NT2/D1 (cell line): ENCODE measurements at regions not wholly inside any gene's neighbourhood (a gene's known extent, or its start where the extent isn't known, plus 50 kb on each side); places are given as distances from the start of the nearest gene placed in this dataset.
A peak's percentile ranks its signal among the peaks of the same experiment; 100 is the strongest.

ENCODE experiments used
- DNase-seq: peaks from one replicate; pipeline ENCODE4 v3.0.0-alpha.2; 2011; ENCODE audit warnings: low read depth, low spot score
- H3K27me3 ChIP-seq: 2 replicates; pipeline ENCODE4 v1.6.0; 2011; ENCODE audit warnings: mild to moderate bottlenecking; ENCODE audit not compliant: insufficient read length, insufficient read depth
- H3K36me3 ChIP-seq: 2 replicates; pipeline ENCODE4 v1.6.1; 2011; ENCODE audit warnings: mild to moderate bottlenecking, low read length, mixed read lengths; ENCODE audit not compliant: insufficient read depth, insufficient read length
- H3K4me1 ChIP-seq: 2 replicates; pipeline ENCODE4 v1.5.1; 2011; ENCODE audit not compliant: insufficient read depth, insufficient read length
- H3K4me3 ChIP-seq: 2 replicates; pipeline ENCODE4 v1.5.1; 2011; ENCODE audit warnings: low read depth; ENCODE audit not compliant: insufficient read length
- H3K9ac ChIP-seq: 2 replicates; pipeline ENCODE4 v1.6.0; 2011; ENCODE audit warnings: low read depth; ENCODE audit not compliant: insufficient read length
- H3K9me3 ChIP-seq: 2 replicates; pipeline ENCODE4 v1.5.1; 2011; ENCODE audit warnings: mild to moderate bottlenecking, low read length; ENCODE audit not compliant: insufficient read depth
- SUZ12 ChIP-seq: IDR thresholded peaks from 2 replicates; pipeline ENCODE4 v1.6.1; 2011; ENCODE audit not compliant: insufficient read length, insufficient read depth; ENCODE audit errors: extremely low read depth
- YY1 ChIP-seq: IDR thresholded peaks from 2 replicates; pipeline ENCODE4 v1.6.1; 2011; ENCODE audit not compliant: insufficient read length, insufficient read depth
- ZNF274 ChIP-seq: IDR thresholded peaks from 2 replicates; pipeline ENCODE4 v1.6.1; 2011; ENCODE audit warnings: mild to moderate bottlenecking, low read depth, low read length

DNA sequence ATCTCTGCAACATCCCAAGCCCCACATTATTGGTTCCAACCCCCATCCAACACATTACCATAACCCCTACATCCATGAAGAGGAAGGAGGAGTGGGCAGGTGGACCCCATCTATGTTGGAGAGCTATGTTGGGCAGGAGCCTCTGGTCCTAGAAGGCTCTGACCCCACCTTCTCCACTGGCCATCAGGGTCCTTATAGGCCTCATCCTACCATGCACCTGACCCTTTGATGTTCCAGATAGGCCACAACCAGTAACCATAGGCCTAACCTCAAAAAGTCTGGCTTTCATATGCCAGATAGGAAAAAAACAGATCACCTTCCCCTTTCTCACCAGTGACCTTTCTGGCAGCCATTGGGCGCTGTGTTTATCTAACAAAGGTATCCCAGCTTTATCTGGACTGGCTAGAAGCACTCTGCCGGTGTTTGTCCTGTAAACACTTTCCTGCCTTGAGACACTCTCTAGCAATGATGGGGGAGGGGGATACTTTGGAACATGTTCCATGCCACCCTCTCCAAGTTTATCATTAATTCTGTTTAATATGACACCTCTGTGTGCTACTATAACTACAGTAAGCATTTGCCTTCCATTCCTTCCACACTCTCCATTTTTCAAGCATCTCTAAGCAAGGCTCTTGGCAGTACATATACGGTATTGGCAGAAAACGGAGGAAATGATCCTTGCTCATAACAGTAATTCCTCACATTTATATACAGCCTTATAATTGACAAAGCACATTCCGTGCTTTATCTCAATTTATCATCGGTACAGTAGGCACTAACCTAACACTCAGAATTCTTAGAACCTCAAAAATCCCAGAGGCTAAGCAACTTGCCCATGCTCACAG is 377.1 kb downstream of the VPS13C start:
- peaks cover 6% of the 10 kb centered on the region for H3K4me1 ChIP-seq
- no peaks in the 10 kb centered on the region for H3K36me3 ChIP-seq
- H3K9ac ChIP-seq = no peak overlapping the region
- no peak overlapping the region for H3K4me3 ChIP-seq
- H3K9me3 ChIP-seq = no peaks in the 10 kb centered on the region
- TF ChIP-seq ZNF274 = no peak
- TF ChIP-seq SUZ12 = no peak
- no peak for TF ChIP-seq YY1
- no peaks in the 10 kb centered on the region for H3K27me3 ChIP-seq
- no peak for DNase-seq

DNA sequence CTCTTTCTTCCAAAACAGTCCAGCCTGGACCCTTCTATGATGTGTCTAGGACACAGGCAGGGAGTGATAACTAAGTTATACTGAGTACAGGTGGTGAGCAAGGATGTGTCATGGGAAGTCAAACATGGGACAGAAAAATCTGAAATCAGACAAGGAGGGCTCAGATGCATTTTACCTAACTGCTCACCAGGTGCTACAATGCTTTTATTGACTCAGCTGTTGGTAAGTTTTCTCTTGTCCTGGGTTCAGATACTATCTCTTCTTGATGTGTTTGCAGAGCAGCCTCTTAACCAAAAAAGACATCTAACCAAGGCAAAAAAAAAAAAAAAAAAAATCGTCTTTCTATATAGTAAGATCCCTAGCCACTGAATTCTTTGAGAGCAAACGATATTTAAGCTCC is 378.6 kb downstream of the VPS13C start:
- no peaks in the 10 kb centered on the region for H3K36me3 ChIP-seq

DNA sequence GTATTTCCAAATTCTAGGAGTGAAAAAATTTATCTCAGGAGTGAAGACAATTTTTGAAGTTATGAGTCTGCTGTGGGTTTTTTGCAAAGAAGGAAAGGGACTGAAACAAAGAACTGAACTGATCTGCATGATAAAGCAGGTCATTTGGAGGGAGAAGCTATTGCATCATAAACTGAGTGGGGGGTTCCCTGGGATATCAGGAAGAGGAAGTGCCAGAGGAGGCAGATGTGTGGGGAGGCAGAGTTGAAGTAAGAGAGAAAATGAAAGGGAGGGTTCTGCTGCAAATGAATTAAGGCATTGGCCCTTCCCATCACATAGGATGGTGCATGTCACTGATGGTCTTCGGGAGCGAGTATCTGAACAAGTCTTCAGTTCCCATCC is 379.2 kb downstream of the VPS13C start:
- Histone ChIP-seq H3K4me3 (no peak overlapping the region), H3K9ac (no peak overlapping the region), H3K36me3 (no peaks in the 10 kb centered on the region), H3K27me3 (no peaks in the 10 kb centered on the region), H3K4me1 (peaks cover 6% of the 10 kb centered on the region), H3K9me3 (peaks cover 5% of the 10 kb centered on the region; the same call in 1 of the 2 replicates)
- no peak for TF ChIP-seq YY1
- DNase-seq = peak; percentile 32

More for the DNA sequence above, 378.6 kb downstream of the VPS13C start:
- Histone ChIP-seq H3K9me3 (peaks cover 5% of the 10 kb centered on the region; the same call in 1 of the 2 replicates), H3K9ac (no peak overlapping the region), H3K27me3 (no peaks in the 10 kb centered on the region), H3K4me1 (peaks cover 6% of the 10 kb centered on the region), H3K4me3 (no peak overlapping the region)
- no peak for TF ChIP-seq ZNF274
- DNase-seq = no peak

DNA sequence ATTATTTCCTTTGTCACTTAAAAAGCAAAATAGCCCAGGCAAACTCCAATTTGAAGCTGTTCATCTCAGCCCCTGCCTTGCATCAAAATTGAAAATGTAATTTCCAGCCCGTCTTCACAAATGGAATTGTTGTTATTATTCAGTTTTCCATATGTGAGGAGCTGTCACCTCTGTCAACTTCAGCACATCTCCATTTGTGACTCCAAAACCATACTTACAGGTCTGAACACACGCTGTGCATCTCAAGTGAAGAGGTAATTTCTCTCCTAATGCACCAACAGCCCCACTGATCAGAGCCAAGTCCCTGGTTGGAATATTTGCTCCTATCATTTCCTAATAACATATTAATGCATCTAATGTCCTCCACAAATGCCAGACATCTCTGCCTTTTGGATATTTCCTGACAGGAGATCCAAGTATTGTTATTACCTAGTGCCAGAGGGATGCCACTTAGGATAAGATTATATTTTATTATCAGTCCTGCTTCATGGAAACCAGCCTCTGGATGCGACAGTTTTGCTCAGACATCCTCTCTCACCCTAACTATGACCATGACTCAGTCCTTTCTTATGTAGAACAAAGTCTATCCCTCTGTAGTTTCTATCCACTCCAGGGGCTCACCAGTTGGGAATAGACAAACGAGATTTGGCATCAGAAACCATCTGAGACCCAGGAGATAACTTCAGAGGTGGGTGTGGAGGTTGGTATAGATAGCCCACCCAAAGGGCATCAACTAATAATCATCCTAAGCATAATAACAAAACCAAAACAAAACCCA is 379.8 kb downstream of the VPS13C start:
- Histone ChIP-seq H3K9me3 (peaks cover 5% of the 10 kb centered on the region; the same call in 1 of the 2 replicates), H3K4me1 (peaks cover 6% of the 10 kb centered on the region), H3K4me3 (no peak overlapping the region), H3K9ac (no peak overlapping the region), H3K36me3 (no peaks in the 10 kb centered on the region), H3K27me3 (no peaks in the 10 kb centered on the region)
- no peak for DNase-seq
- TF ChIP-seq ZNF274 (no peak), YY1 (no peak), SUZ12 (no peak)

DNA sequence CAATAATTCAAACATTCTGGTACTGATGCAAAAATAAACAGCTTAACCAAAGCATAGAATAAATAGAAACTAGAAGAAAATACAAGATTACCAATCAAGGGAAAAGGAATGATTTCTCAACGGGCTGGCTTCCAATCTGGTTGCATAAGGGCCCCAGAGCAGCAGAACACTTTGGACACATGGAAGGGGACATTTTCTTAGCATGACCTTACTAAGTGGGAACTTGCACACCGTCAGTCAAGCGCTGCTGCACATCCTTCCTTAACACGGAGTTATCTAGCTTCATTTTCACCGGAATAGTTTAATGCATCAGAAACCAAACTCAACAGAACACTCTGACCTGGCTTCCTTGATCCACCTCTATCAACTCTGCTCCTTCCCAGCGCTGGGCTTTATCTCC is 388.5 kb downstream of the VPS13C start:
- Histone ChIP-seq H3K36me3 (no peaks in the 10 kb centered on the region), H3K4me3 (no peak overlapping the region)
- DNase-seq = no peak

DNA sequence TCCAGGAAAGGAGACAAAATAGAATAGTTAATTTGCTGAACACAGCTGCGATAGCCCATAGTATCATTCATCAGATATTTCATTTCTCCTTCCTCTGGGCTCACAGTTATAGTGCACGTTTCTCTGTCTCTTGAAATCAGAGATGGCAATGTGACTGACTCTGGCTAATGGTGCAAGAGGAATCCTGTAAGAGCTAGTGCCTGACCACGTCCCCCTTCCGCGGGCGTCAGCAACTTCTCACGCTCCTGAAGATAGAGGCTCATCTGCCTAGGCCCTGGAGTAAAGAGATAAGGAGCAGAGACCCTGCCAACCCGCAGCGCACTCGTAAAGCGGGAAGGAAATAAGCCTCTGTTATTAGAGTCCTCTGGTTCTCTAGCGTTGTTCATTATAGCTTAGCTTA is 391.8 kb downstream of the VPS13C start:
- H3K36me3 ChIP-seq = no peaks in the 10 kb centered on the region
- no peak overlapping the region for H3K4me3 ChIP-seq
- H3K27me3 ChIP-seq = no peaks in the 10 kb centered on the region
- H3K9me3 ChIP-seq = no peaks in the 10 kb centered on the region
- no peak for DNase-seq
- no peaks in the 10 kb centered on the region for H3K4me1 ChIP-seq
- H3K9ac ChIP-seq = no peak overlapping the region
- TF ChIP-seq SUZ12 (no peak), ZNF274 (no peak), YY1 (no peak)

More for the DNA sequence above, 388.5 kb downstream of the VPS13C start:
- Histone ChIP-seq H3K27me3 (no peaks in the 10 kb centered on the region), H3K9me3 (no peaks in the 10 kb centered on the region), H3K9ac (no peak overlapping the region), H3K4me1 (no peaks in the 10 kb centered on the region)
- no peak for TF ChIP-seq YY1
- no peak for TF ChIP-seq SUZ12
- TF ChIP-seq ZNF274 = no peak

DNA sequence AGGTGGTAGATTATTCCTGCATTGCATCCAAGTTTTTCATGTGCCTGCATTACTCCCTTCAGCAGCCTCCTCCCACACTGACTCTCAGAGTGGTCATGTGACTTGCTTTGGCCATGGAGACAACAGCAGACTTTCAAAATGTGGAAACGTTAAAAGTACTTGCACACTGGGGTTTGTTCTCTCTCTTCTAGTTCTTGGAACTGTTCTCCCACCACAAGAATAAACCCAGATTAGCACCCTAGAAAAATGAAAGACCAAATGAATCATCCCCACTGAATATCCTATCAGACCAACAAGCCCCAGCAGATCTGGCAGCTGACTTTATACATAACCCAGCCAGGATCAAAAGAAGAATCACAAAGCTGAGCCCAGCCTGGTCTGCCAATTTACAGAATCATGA is 398.5 kb downstream of the VPS13C start:
- no peaks in the 10 kb centered on the region for H3K27me3 ChIP-seq
- no peak overlapping the region for H3K9ac ChIP-seq
- TF ChIP-seq YY1 (no peak), SUZ12 (no peak), ZNF274 (no peak)
- no peaks in the 10 kb centered on the region for H3K4me1 ChIP-seq
- H3K4me3 ChIP-seq = no peak overlapping the region
- no peaks in the 10 kb centered on the region for H3K36me3 ChIP-seq
- peaks cover 11% of the 10 kb centered on the region; the same call in 1 of the 2 replicates for H3K9me3 ChIP-seq
- no peak for DNase-seq
